GM12865 (cell line): ENCODE measurements at regions not wholly inside any gene's neighbourhood (a gene's known extent, or its start where the extent isn't known, plus 50 kb on each side); places are given as distances from the start of the nearest gene placed in this dataset.
"Not testable (repeated sequence)": the region's sequence is repeated elsewhere in the genome, so short reads cannot be mapped to it uniquely, and the experiment has no call there.

Experiments
- DNase-seq: peaks from one replicate; pipeline ENCODE4 v3.0.0; 2010; ENCODE audit warnings: low read depth
- H3K4me3 ChIP-seq: 2 replicates; pipeline ENCODE4 v1.5.1; 2011; ENCODE audit warnings: mild to moderate bottlenecking, low read depth, low read length, control low read depth
- CTCF ChIP-seq: IDR thresholded peaks from 2 replicates; pipeline ENCODE4 v1.5.1; 2011; ENCODE audit warnings: low read length, control low read depth, low read depth, inconsistent platforms; ENCODE audit not compliant: insufficient read depth; ENCODE audit errors: missing control alignments

- DNase-seq: no peak
- no peak for TF ChIP-seq CTCF
- no peak overlapping the region for H3K4me3 ChIP-seq
Measured at GRCh38 chr7:138309186-138309585, 150.9 kb upstream of the TRIM24 start.

GRCh38 chr7:138313829-138314178, 146.3 kb upstream of the TRIM24 start:
- no peak for TF ChIP-seq CTCF
- H3K4me3 ChIP-seq: no peak overlapping the region
- DNase-seq: no peak

GRCh38 chr7:138316421-138317043, 143.5 kb upstream of the TRIM24 start:
- no peak for DNase-seq
- no peak overlapping the region for H3K4me3 ChIP-seq
- TF ChIP-seq CTCF: no peak

GRCh38 chr7:138317044-138317596, 142.9 kb upstream of the TRIM24 start:
- no peak overlapping the region for H3K4me3 ChIP-seq
- DNase-seq: no peak
- no peak for TF ChIP-seq CTCF

- TF ChIP-seq CTCF: no peak
- no peak for DNase-seq
- H3K4me3 ChIP-seq: no peak overlapping the region
Measured at GRCh38 chr7:138324941-138325340, 135.1 kb upstream of the TRIM24 start.

GRCh38 chr7:138325434-138325833, 134.6 kb upstream of the TRIM24 start:
- H3K4me3 ChIP-seq: no peak overlapping the region
- no peak for TF ChIP-seq CTCF
- DNase-seq: no peak

- DNase-seq: no peak
- no peak overlapping the region for H3K4me3 ChIP-seq
- TF ChIP-seq CTCF: no peak
Measured at GRCh38 chr7:138328215-138328614, 131.8 kb upstream of the TRIM24 start.

GRCh38 chr7:138332850-138333249, 127.2 kb upstream of the TRIM24 start:
- not testable (repeated sequence) for H3K4me3 ChIP-seq, DNase-seq
